ENCODE measurements at regions not wholly inside any gene's neighbourhood (a gene's known extent, or its start where the extent isn't known, plus 50 kb on each side); places are given as distances from the start of the nearest gene placed in this dataset.

GRCh38 chr14:71331403-71331802, 424.1 kb downstream of the PCNX1 start:
- no peak for DNase-seq
- no peaks in the 10 kb centered on the region for H3K27me3 ChIP-seq (replicated peaks in 2 of 5; ENCODE audit: control insufficient read depth in 4 of 5, insufficient read depth in 5 of 5, low read length in 4 of 5)
- POLR2A ChIA-PET = no interaction called here
- CTCF ChIA-PET = interaction anchor here (1.5 kb wide), 1 partner anchor 9 kb away, joined by 5 read pairs; no protein-coding TSS in a partner anchor
- peaks cover 0 to 11% (median 7%) of the 10 kb centered on the region in 4 experiments for H3K4me1 ChIP-seq (ENCODE audit: control extremely low read depth in 1 of 4, control insufficient read depth in 4 of 4, insufficient read depth in 4 of 4, low read length in 3 of 4)
- no peak overlapping the region for H3K27ac ChIP-seq (ENCODE audit: insufficient read depth in 1 of 2, low read depth in 1 of 2, low read length in 2 of 2, poor library complexity in 1 of 2, severe bottlenecking in 2 of 2)
- no peak overlapping the region for H3K4me3 ChIP-seq (ENCODE audit: control insufficient read depth in 1 of 7, extremely low read depth in 1 of 7, insufficient read depth in 4 of 7, low read depth in 2 of 7, low read length in 6 of 7)
- H3K36me3 ChIP-seq (ENCODE audit: control insufficient read depth in 4 of 4, insufficient read depth in 4 of 4, low read length in 3 of 4) = no peaks in the 10 kb centered on the region
- no peaks in the 10 kb centered on the region for H3K9me3 ChIP-seq (ENCODE audit: control extremely low read depth in 1 of 5, control insufficient read depth in 4 of 5, insufficient read depth in 2 of 5, low read depth in 1 of 5, low read length in 4 of 5)
- WGBS (ENCODE audit: insufficient coverage) = 92% methylated on average over 2 of the region's 3 CpGs

GRCh38 chr14:71332476-71332875, 425.2 kb downstream of the PCNX1 start:
- DNase-seq = no peak
- POLR2A ChIA-PET = interaction anchor here (0.6 kb wide), 1 partner anchor 22 kb away, joined by 3 read pairs; no protein-coding TSS in a partner anchor
- Histone ChIP-seq H3K4me1 (ENCODE audit: control extremely low read depth in 1 of 4, control insufficient read depth in 4 of 4, insufficient read depth in 4 of 4, low read length in 3 of 4) (peaks cover 0 to 11% (median 7%) of the 10 kb centered on the region in 4 experiments), H3K9me3 (ENCODE audit: control extremely low read depth in 1 of 5, control insufficient read depth in 4 of 5, insufficient read depth in 2 of 5, low read depth in 1 of 5, low read length in 4 of 5) (no peaks in the 10 kb centered on the region), H3K27me3 (replicated peaks in 2 of 5; ENCODE audit: control insufficient read depth in 4 of 5, insufficient read depth in 5 of 5, low read length in 4 of 5) (no peaks in the 10 kb centered on the region), H3K4me3 (ENCODE audit: control insufficient read depth in 1 of 7, extremely low read depth in 1 of 7, insufficient read depth in 4 of 7, low read depth in 2 of 7, low read length in 6 of 7) (no peak overlapping the region), H3K36me3 (ENCODE audit: control insufficient read depth in 4 of 4, insufficient read depth in 4 of 4, low read length in 3 of 4) (no peaks in the 10 kb centered on the region), H3K27ac (ENCODE audit: insufficient read depth in 1 of 2, low read depth in 1 of 2, low read length in 2 of 2, poor library complexity in 1 of 2, severe bottlenecking in 2 of 2) (no peak overlapping the region)
- CTCF ChIA-PET = interaction anchor here (1.0 kb wide), 1 partner anchor 8 kb away, joined by 3 read pairs; no protein-coding TSS in a partner anchor

- Histone ChIP-seq H3K9me3 (ENCODE audit: control extremely low read depth in 1 of 5, control insufficient read depth in 4 of 5, insufficient read depth in 2 of 5, low read depth in 1 of 5, low read length in 4 of 5) (no peaks in the 10 kb centered on the region), H3K27ac (ENCODE audit: insufficient read depth in 1 of 2, low read depth in 1 of 2, low read length in 2 of 2, poor library complexity in 1 of 2, severe bottlenecking in 2 of 2) (no peak overlapping the region), H3K36me3 (ENCODE audit: control insufficient read depth in 4 of 4, insufficient read depth in 4 of 4, low read length in 3 of 4) (no peaks in the 10 kb centered on the region), H3K4me1 (ENCODE audit: control extremely low read depth in 1 of 4, control insufficient read depth in 4 of 4, insufficient read depth in 4 of 4, low read length in 3 of 4) (no peaks in the 10 kb centered on the region), H3K4me3 (ENCODE audit: control insufficient read depth in 1 of 7, extremely low read depth in 1 of 7, insufficient read depth in 4 of 7, low read depth in 2 of 7, low read length in 6 of 7) (no peak overlapping the region), H3K27me3 (replicated peaks in 2 of 5; ENCODE audit: control insufficient read depth in 4 of 5, insufficient read depth in 5 of 5, low read length in 4 of 5) (no peaks in the 10 kb centered on the region)
- ChIA-PET CTCF (no interaction called here), POLR2A (no interaction called here)
- no CpG with 5 or more reads among the region's 1 CpG for WGBS (ENCODE audit: insufficient coverage)
- DNase-seq = no peak
Observed at GRCh38 chr14:71333705-71334104, 426.4 kb downstream of the PCNX1 start.

- CTCF ChIA-PET = interaction anchor here (0.9 kb wide), 1 partner anchor 20 kb away, joined by 5 read pairs; no protein-coding TSS in a partner anchor
Observed at GRCh38 chr14:71336489-71337192, 429.4 kb downstream of the PCNX1 start.

GRCh38 chr14:71338153-71338552, 430.9 kb downstream of the PCNX1 start:
- H3K4me1 ChIP-seq (ENCODE audit: control extremely low read depth in 1 of 4, control insufficient read depth in 4 of 4, insufficient read depth in 4 of 4, low read length in 3 of 4) = peaks cover 3 to 23% (median 11%) of the 10 kb centered on the region in 4 experiments
- ChIA-PET CTCF (no interaction called here), POLR2A (no interaction called here)
- no peak overlapping the region for H3K4me3 ChIP-seq (ENCODE audit: control insufficient read depth in 1 of 7, extremely low read depth in 1 of 7, insufficient read depth in 4 of 7, low read depth in 2 of 7, low read length in 6 of 7)
- no peaks in the 10 kb centered on the region for H3K36me3 ChIP-seq (ENCODE audit: control insufficient read depth in 4 of 4, insufficient read depth in 4 of 4, low read length in 3 of 4)
- H3K9me3 ChIP-seq (ENCODE audit: control extremely low read depth in 1 of 5, control insufficient read depth in 4 of 5, insufficient read depth in 2 of 5, low read depth in 1 of 5, low read length in 4 of 5) = no peaks in the 10 kb centered on the region
- no peaks in the 10 kb centered on the region for H3K27me3 ChIP-seq (replicated peaks in 2 of 5; ENCODE audit: control insufficient read depth in 4 of 5, insufficient read depth in 5 of 5, low read length in 4 of 5)
- H3K27ac ChIP-seq (ENCODE audit: insufficient read depth in 1 of 2, low read depth in 1 of 2, low read length in 2 of 2, poor library complexity in 1 of 2, severe bottlenecking in 2 of 2) = no peak overlapping the region
- no peak for DNase-seq
- WGBS (ENCODE audit: insufficient coverage) = 94% methylated on average over 3 of the region's 4 CpGs

More at GRCh38 chr14:71336489-71337192, 429.4 kb downstream of the PCNX1 start:
- no peaks in the 10 kb centered on the region for H3K9me3 ChIP-seq (ENCODE audit: control extremely low read depth in 1 of 5, control insufficient read depth in 4 of 5, insufficient read depth in 2 of 5, low read depth in 1 of 5, low read length in 4 of 5)
- no peak overlapping the region for H3K4me3 ChIP-seq (ENCODE audit: control insufficient read depth in 1 of 7, extremely low read depth in 1 of 7, insufficient read depth in 4 of 7, low read depth in 2 of 7, low read length in 6 of 7)
- H3K27ac ChIP-seq (ENCODE audit: insufficient read depth in 1 of 2, low read depth in 1 of 2, low read length in 2 of 2, poor library complexity in 1 of 2, severe bottlenecking in 2 of 2) = no peak overlapping the region
- peaks cover 3 to 23% (median 10%) of the 10 kb centered on the region in 4 experiments for H3K4me1 ChIP-seq (ENCODE audit: control extremely low read depth in 1 of 4, control insufficient read depth in 4 of 4, insufficient read depth in 4 of 4, low read length in 3 of 4)
- DNase-seq = no peak
- POLR2A ChIA-PET = no interaction called here
- 96% methylated on average over 8 of the region's 10 CpGs for WGBS (ENCODE audit: insufficient coverage)
- no peaks in the 10 kb centered on the region for H3K36me3 ChIP-seq (ENCODE audit: control insufficient read depth in 4 of 4, insufficient read depth in 4 of 4, low read length in 3 of 4)
- H3K27me3 ChIP-seq (replicated peaks in 2 of 5; ENCODE audit: control insufficient read depth in 4 of 5, insufficient read depth in 5 of 5, low read length in 4 of 5) = no peaks in the 10 kb centered on the region

- Histone ChIP-seq H3K9me3 (ENCODE audit: control extremely low read depth in 1 of 5, control insufficient read depth in 4 of 5, insufficient read depth in 2 of 5, low read depth in 1 of 5, low read length in 4 of 5) (no peaks in the 10 kb centered on the region), H3K4me3 (ENCODE audit: control insufficient read depth in 1 of 7, extremely low read depth in 1 of 7, insufficient read depth in 4 of 7, low read depth in 2 of 7, low read length in 6 of 7) (no peak overlapping the region), H3K36me3 (ENCODE audit: control insufficient read depth in 4 of 4, insufficient read depth in 4 of 4, low read length in 3 of 4) (no peaks in the 10 kb centered on the region), H3K27ac (ENCODE audit: insufficient read depth in 1 of 2, low read depth in 1 of 2, low read length in 2 of 2, poor library complexity in 1 of 2, severe bottlenecking in 2 of 2) (no peak overlapping the region), H3K4me1 (ENCODE audit: control extremely low read depth in 1 of 4, control insufficient read depth in 4 of 4, insufficient read depth in 4 of 4, low read length in 3 of 4) (peaks cover 3 to 23% (median 11%) of the 10 kb centered on the region in 4 experiments), H3K27me3 (replicated peaks in 2 of 5; ENCODE audit: control insufficient read depth in 4 of 5, insufficient read depth in 5 of 5, low read length in 4 of 5) (no peaks in the 10 kb centered on the region)
- peak in 1 of 3 donors; percentile 51 for DNase-seq
- 80% methylated on average over 1 of the region's 6 CpGs for WGBS (ENCODE audit: insufficient coverage)
- CTCF ChIA-PET = interaction anchor here (1.9 kb wide), 1 partner anchor 12 kb away, joined by 5 read pairs; no protein-coding TSS in a partner anchor
- POLR2A ChIA-PET = no interaction called here
Observed at GRCh38 chr14:71339650-71340415, 432.6 kb downstream of the PCNX1 start.

- POLR2A ChIA-PET = no interaction called here
- Histone ChIP-seq H3K36me3 (ENCODE audit: control insufficient read depth in 4 of 4, insufficient read depth in 4 of 4, low read length in 3 of 4) (no peaks in the 10 kb centered on the region), H3K4me3 (ENCODE audit: control insufficient read depth in 1 of 7, extremely low read depth in 1 of 7, insufficient read depth in 4 of 7, low read depth in 2 of 7, low read length in 6 of 7) (peak overlapping the region in 1 of 7 experiments; percentile 27), H3K4me1 (ENCODE audit: control extremely low read depth in 1 of 4, control insufficient read depth in 4 of 4, insufficient read depth in 4 of 4, low read length in 3 of 4) (peaks cover 3 to 23% (median 11%) of the 10 kb centered on the region in 4 experiments), H3K9me3 (ENCODE audit: control extremely low read depth in 1 of 5, control insufficient read depth in 4 of 5, insufficient read depth in 2 of 5, low read depth in 1 of 5, low read length in 4 of 5) (no peaks in the 10 kb centered on the region), H3K27me3 (replicated peaks in 2 of 5; ENCODE audit: control insufficient read depth in 4 of 5, insufficient read depth in 5 of 5, low read length in 4 of 5) (no peaks in the 10 kb centered on the region), H3K27ac (ENCODE audit: insufficient read depth in 1 of 2, low read depth in 1 of 2, low read length in 2 of 2, poor library complexity in 1 of 2, severe bottlenecking in 2 of 2) (no peak overlapping the region)
- WGBS (ENCODE audit: insufficient coverage) = no CpG with 5 or more reads among the region's 3 CpGs
- CTCF ChIA-PET = interaction anchor here (0.8 to 1.9 kb wide), 3 partner anchors 11 to 16 kb away, joined by 3 to 5 read pairs (median 4); no protein-coding TSS in a partner anchor
- peak in 2 of 3 donors; percentile 47 to 51 for DNase-seq
Observed at GRCh38 chr14:71341156-71341555, 433.9 kb downstream of the PCNX1 start.
